ENCODE measurements at regions not wholly inside any gene's neighbourhood (a gene's known extent, or its start where the extent isn't known, plus 50 kb on each side); places are given as distances from the start of the nearest gene placed in this dataset.

DNA sequence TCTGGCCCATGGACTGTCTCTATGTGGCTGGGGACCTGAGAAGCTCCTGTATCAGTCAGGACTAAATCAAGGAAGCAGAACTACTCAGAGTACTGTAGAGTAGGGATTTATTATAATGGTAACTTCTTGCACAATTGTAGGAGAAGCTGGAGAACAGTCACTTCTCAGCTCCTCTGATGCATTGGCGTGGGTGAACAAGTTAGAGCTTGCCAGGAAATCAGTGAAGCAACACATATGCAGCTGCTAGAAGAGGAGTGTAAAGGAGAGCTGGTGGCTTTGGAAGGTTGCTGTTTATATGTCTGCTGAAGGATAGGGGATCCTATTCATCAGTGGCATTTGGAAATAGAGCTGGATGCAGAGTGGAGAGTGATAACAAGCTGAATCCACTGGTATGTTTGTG, 215.5 kb upstream of the CWC22 start:
- no peak for TF ChIP-seq POLR2A (IDR thresholded peaks at IDR 0.05)
- TF ChIP-seq CTCF (IDR thresholded peaks at IDR 0.05): no peak
